GM19023 (cell line): ENCODE measurements at regions not wholly inside any gene's neighbourhood (a gene's known extent, or its start where the extent isn't known, plus 50 kb on each side); places are given as distances from the start of the nearest gene placed in this dataset.
"Not testable (repeated sequence)": the region's sequence is repeated elsewhere in the genome, so short reads cannot be mapped to it uniquely, and the experiment has no call there.

ENCODE experiments used
- ATAC-seq: cut with Tn5 transposase; IDR thresholded peaks from one replicate; pipeline ENCODE4 v1.9.1; 2021; ENCODE audit warnings: mild to moderate bottlenecking, moderate library complexity; ENCODE audit not compliant: unreplicated experiment

GRCh38 chr3:20921112-20921511, 735.1 kb upstream of the SGO1 start:
- not testable (repeated sequence) for ATAC-seq

GRCh38 chr3:20916951-20917606, 731.1 kb upstream of the SGO1 start:
- ATAC-seq, result no peak

- no peak for ATAC-seq
These were observed 728.3 kb upstream of the SGO1 start for GRCh38 chr3:20914310-20914709.

- no peak for ATAC-seq
These were observed 726.4 kb upstream of the SGO1 start for GRCh38 chr3:20912406-20912805.

GRCh38 chr3:20909511-20909910, 723.5 kb upstream of the SGO1 start:
- no peak for ATAC-seq

GRCh38 chr3:20905210-20905805, 719.3 kb upstream of the SGO1 start:
- ATAC-seq, result no peak

GRCh38 chr3:20904671-20905070, 718.7 kb upstream of the SGO1 start:
- ATAC-seq, result no peak

- no peak for ATAC-seq
These were observed 713.0 kb upstream of the SGO1 start for GRCh38 chr3:20898962-20899361.

- no peak for ATAC-seq
These were observed 704.1 kb upstream of the SGO1 start for GRCh38 chr3:20890111-20890519.

- ATAC-seq, result no peak
These were observed 692.7 kb upstream of the SGO1 start for GRCh38 chr3:20878691-20879090.

- no peak for ATAC-seq
These were observed 687.2 kb upstream of the SGO1 start for GRCh38 chr3:20873235-20873634.

- ATAC-seq, result no peak
These were observed 684.3 kb upstream of the SGO1 start for GRCh38 chr3:20870106-20870899.

- ATAC-seq, result no peak
These were observed 679.8 kb upstream of the SGO1 start for GRCh38 chr3:20865803-20866202.

GRCh38 chr3:20861454-20861853, 675.4 kb upstream of the SGO1 start:
- no peak for ATAC-seq

GRCh38 chr3:20857636-20858035, 671.6 kb upstream of the SGO1 start:
- no peak for ATAC-seq

- ATAC-seq, result no peak
These were observed 667.9 kb upstream of the SGO1 start for GRCh38 chr3:20853890-20854289.

GRCh38 chr3:20852712-20853111, 666.7 kb upstream of the SGO1 start:
- ATAC-seq, result no peak

- no peak for ATAC-seq
These were observed 664.0 kb upstream of the SGO1 start for GRCh38 chr3:20849975-20850374.

- ATAC-seq, result no peak
These were observed 660.8 kb upstream of the SGO1 start for GRCh38 chr3:20846832-20847231.

GRCh38 chr3:20846066-20846465, 660.1 kb upstream of the SGO1 start:
- ATAC-seq, result no peak

- ATAC-seq, result no peak
These were observed 658.8 kb upstream of the SGO1 start for GRCh38 chr3:20844851-20845250.
